CD4-positive, alpha-beta memory T cell (primary cell): ENCODE measurements at regions not wholly inside any gene's neighbourhood (a gene's known extent, or its start where the extent isn't known, plus 50 kb on each side); places are given as distances from the start of the nearest gene placed in this dataset.

Experiments
- CTCF ChIA-PET: fragments of 350-600 bp; sonication (Branson Sonifier 250); formaldehyde crosslinking; loops from one replicate; lab custom pipeline; 2021; ENCODE audit warnings: inconsistent platforms; ENCODE audit not compliant: partially characterized antibody; lab: Charles Lee
- POLR2A ChIA-PET: fragments of 350-600 bp; sonication (Branson Sonifier 250); formaldehyde crosslinking; loops from one replicate; lab custom pipeline; 2021; ENCODE audit not compliant: partially characterized antibody; lab: Charles Lee
- DNase-seq, 5 donors: peaks; one replicate each; pipeline versions ENCODE4 v3.0.0 to v3.0.0-alpha.2; 2020 to 2022; ENCODE audit warnings: mixed read lengths in 1 of 5
- H3K27ac ChIP-seq: one replicate; pipeline ENCODE4 v1.7.0; 2013; ENCODE audit warnings: low read depth, low read length
- H3K27me3 ChIP-seq: 2 replicates; pipeline ENCODE4 v1.7.0; 2013; ENCODE audit warnings: mild to moderate bottlenecking, low read length, moderate library complexity; ENCODE audit not compliant: insufficient read depth
- H3K36me3 ChIP-seq: 2 replicates; pipeline ENCODE4 v1.7.0; 2013; ENCODE audit warnings: mild to moderate bottlenecking, low read length, moderate library complexity; ENCODE audit not compliant: insufficient read depth
- H3K4me1 ChIP-seq: 2 replicates; pipeline ENCODE4 v1.7.0; 2013; ENCODE audit warnings: mild to moderate bottlenecking, low read length, moderate library complexity; ENCODE audit not compliant: insufficient read depth
- H3K4me3 ChIP-seq, 2 donors: one replicate each; pipeline ENCODE4 v1.7.0; 2013; ENCODE audit warnings: low read length in 2 of 2, mild to moderate bottlenecking in 1 of 2
- H3K9me3 ChIP-seq, 2 donors: one replicate each; pipeline ENCODE4 v1.7.0; 2013; ENCODE audit warnings: low read length in 2 of 2, control low read depth in 1 of 2; ENCODE audit not compliant: control insufficient read depth in 1 of 2
- H3K27ac Mint-ChIP-seq, 7 donors: one replicate each; pipeline ENCODE4 v1.8.0; 2020 to 2021; ENCODE audit warnings: mixed read lengths in 7 of 7, mild to moderate bottlenecking in 6 of 7, inconsistent platforms in 3 of 7, moderate library complexity in 3 of 7
- H3K27me3 Mint-ChIP-seq, 2 donors: one replicate each; pipeline ENCODE4 v1.8.0; 2020 to 2021; ENCODE audit warnings: mixed read lengths in 2 of 2
- H3K36me3 Mint-ChIP-seq, 2 donors: one replicate each; pipeline ENCODE4 v1.8.0; 2020 to 2021; ENCODE audit warnings: mixed read lengths in 2 of 2, inconsistent platforms in 1 of 2, mild to moderate bottlenecking in 1 of 2
- H3K4me1 Mint-ChIP-seq, 4 donors: one replicate each; pipeline ENCODE4 v1.8.0; 2020 to 2021; ENCODE audit warnings: mixed read lengths in 4 of 4, mild to moderate bottlenecking in 1 of 4
- H3K4me3 Mint-ChIP-seq, 8 donors: one replicate each; pipeline ENCODE4 v1.8.0; 2020 to 2021; ENCODE audit warnings: mixed read lengths in 8 of 8, mild to moderate bottlenecking in 7 of 8, moderate library complexity in 6 of 8, inconsistent platforms in 3 of 8
- H3K9me3 Mint-ChIP-seq, 8 donors: one replicate each; pipeline ENCODE4 v1.8.0; 2020 to 2021; ENCODE audit warnings: mixed read lengths in 8 of 8, mild to moderate bottlenecking in 5 of 8, inconsistent platforms in 3 of 8, moderate library complexity in 1 of 8
- intact Hi-C: fragments of 100-400 bp; cut with micrococcal nuclease; formaldehyde crosslinking; loops from one replicate; pipeline ENCODE4 v1.15.1; 2023

GRCh38 chr11:23023319-23023718 is 163.0 kb upstream of the CCDC179 start:
- Histone ChIP-seq H3K36me3 (no peaks in the 10 kb centered on the region), H3K27me3 (no peaks in the 10 kb centered on the region), H3K9me3 (no peaks in the 10 kb centered on the region), H3K4me1 (no peaks in the 10 kb centered on the region), H3K4me3 (no peak overlapping the region), H3K27ac (no peak overlapping the region)
- no peak overlapping the region for H3K4me3 Mint-ChIP-seq
- H3K4me1 Mint-ChIP-seq: no peaks in the 10 kb centered on the region
- no peaks in the 10 kb centered on the region for H3K36me3 Mint-ChIP-seq
- peaks cover 0 to 29% (median 3%) of the 10 kb centered on the region in 8 donors for H3K9me3 Mint-ChIP-seq
- peak overlapping the region in 1 of 7 donors; percentile 43 for H3K27ac Mint-ChIP-seq
- no peak for DNase-seq
- no peaks in the 10 kb centered on the region for H3K27me3 Mint-ChIP-seq
- POLR2A ChIA-PET: no interaction called here
- CTCF ChIA-PET: no interaction called here
- intact Hi-C loops: no loop called here

DNA sequence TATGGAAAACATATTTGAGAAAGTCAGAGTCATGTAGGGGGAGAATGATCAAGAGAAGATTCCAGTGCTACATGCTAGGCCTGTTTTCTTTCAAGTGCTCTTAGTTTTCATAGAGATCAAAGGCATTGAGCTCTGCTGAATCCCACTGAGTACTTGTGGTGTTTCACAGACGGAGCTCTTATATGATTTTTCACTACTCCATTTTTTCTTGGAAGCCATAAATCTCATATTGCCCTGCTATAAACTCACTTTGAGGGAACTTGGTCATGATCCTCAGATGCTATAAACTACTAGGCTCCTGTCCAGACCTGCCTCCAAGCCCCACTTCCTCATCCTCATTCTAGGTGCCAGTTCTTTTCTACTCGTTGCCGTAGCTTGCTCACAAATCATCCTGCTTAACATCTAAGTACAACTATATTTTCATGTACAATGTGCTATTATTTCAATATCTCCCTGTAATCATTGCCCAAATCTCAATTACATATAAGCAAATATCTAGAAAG is 180.8 kb upstream of the CCDC179 start:
- ChIA-PET CTCF (no interaction called here), POLR2A (no interaction called here)
- no peaks in the 10 kb centered on the region for H3K9me3 ChIP-seq
- intact Hi-C loops: no loop called here
- no peaks in the 10 kb centered on the region for H3K4me1 Mint-ChIP-seq
- H3K4me3 Mint-ChIP-seq: no peak overlapping the region
- H3K36me3 Mint-ChIP-seq: peaks cover 2 to 8% of the 10 kb centered on the region in 2 donors
- no peak overlapping the region for H3K27ac Mint-ChIP-seq
- H3K36me3 ChIP-seq: no peaks in the 10 kb centered on the region
- no peaks in the 10 kb centered on the region for H3K27me3 Mint-ChIP-seq
- no peak overlapping the region for H3K4me3 ChIP-seq
- no peaks in the 10 kb centered on the region for H3K4me1 ChIP-seq
- no peaks in the 10 kb centered on the region for H3K27me3 ChIP-seq
- no peak for DNase-seq
- no peak overlapping the region for H3K27ac ChIP-seq
- peaks cover 3 to 37% (median 31%) of the 10 kb centered on the region in 8 donors for H3K9me3 Mint-ChIP-seq

DNA sequence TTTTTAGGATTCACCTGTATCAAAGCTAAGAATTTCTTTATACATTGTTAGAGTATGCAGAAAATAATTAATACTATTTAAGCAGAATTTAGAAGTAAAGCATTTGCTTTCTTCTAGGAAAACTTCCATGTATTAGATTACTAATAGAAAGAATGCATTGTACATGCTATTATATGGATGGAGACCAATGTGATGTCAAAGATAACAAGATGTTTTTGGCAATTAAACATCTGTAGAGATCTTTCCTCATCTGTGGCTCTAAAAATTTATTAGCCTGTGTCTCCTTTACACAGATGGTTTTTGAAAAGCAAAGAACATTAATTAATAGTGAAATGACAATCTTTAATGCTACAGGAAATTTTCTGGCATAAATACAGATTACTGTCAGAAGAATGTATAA is 198.4 kb upstream of the CCDC179 start:
- Mint-ChIP-seq H3K27ac (no peak overlapping the region), H3K27me3 (no peaks in the 10 kb centered on the region), H3K4me1 (no peaks in the 10 kb centered on the region), H3K36me3 (no peaks in the 10 kb centered on the region), H3K9me3 (peaks cover 0 to 27% (median 9%) of the 10 kb centered on the region in 8 donors), H3K4me3 (no peak overlapping the region)
- H3K9me3 ChIP-seq: no peaks in the 10 kb centered on the region
- no peaks in the 10 kb centered on the region for H3K36me3 ChIP-seq
- ChIA-PET POLR2A (no interaction called here), CTCF (no interaction called here)
- DNase-seq: no peak
- no peaks in the 10 kb centered on the region for H3K27me3 ChIP-seq
- intact Hi-C loops: no loop called here
- H3K27ac ChIP-seq: no peak overlapping the region
- H3K4me3 ChIP-seq: no peak overlapping the region
- no peaks in the 10 kb centered on the region for H3K4me1 ChIP-seq

GRCh38 chr11:23063276-23063675 is 203.0 kb upstream of the CCDC179 start:
- no peaks in the 10 kb centered on the region for H3K4me1 ChIP-seq
- no peaks in the 10 kb centered on the region for H3K36me3 ChIP-seq
- H3K27me3 ChIP-seq: no peaks in the 10 kb centered on the region
- H3K9me3 ChIP-seq: no peaks in the 10 kb centered on the region
- no peak overlapping the region for H3K4me3 ChIP-seq
- POLR2A ChIA-PET: no interaction called here
- peaks cover 0 to 25% (median 14%) of the 10 kb centered on the region in 8 donors for H3K9me3 Mint-ChIP-seq
- no peak overlapping the region for H3K4me3 Mint-ChIP-seq
- no peak for DNase-seq
- no peaks in the 10 kb centered on the region for H3K27me3 Mint-ChIP-seq
- CTCF ChIA-PET: no interaction called here
- no peaks in the 10 kb centered on the region for H3K36me3 Mint-ChIP-seq
- H3K27ac ChIP-seq: no peak overlapping the region
- intact Hi-C loops: no loop called here
- no peaks in the 10 kb centered on the region for H3K4me1 Mint-ChIP-seq
- no peak overlapping the region for H3K27ac Mint-ChIP-seq

DNA sequence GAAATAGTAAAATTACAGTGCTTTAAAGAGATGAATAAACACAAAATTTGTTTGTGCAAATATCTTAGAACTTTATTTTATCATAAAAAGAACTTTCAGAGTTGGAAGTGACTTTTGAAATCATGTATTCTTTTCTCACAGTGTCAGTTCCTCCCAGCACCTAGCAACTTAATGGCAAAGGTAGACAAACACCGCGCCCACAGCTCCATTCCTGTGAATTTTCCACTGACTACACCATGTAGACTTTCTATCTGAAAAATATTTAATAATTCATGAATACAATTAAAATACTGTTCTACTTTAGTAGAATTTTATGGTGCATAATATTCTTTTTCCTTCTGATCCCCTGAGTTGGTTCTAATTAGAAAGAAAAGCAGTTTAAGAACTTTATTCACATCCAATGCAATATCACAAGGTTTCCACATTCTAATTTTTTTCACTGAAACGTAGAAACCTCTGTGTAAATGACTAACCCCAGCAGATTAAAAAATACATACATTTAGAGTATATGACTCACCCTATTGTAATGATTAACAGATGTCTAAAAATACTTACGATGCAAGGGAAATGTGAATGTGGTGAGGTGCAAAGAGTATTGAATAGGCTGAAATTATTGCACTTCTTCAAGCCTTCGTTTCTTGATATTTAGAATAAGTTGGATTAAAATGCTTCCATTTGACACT is 218.2 kb upstream of the CCDC179 start:
- no peaks in the 10 kb centered on the region for H3K4me1 Mint-ChIP-seq
- no peak for DNase-seq
- POLR2A ChIA-PET: no interaction called here
- no peak overlapping the region for H3K27ac ChIP-seq
- H3K4me1 ChIP-seq: no peaks in the 10 kb centered on the region
- CTCF ChIA-PET: no interaction called here
- H3K9me3 ChIP-seq: no peaks in the 10 kb centered on the region
- no peaks in the 10 kb centered on the region for H3K27me3 Mint-ChIP-seq
- intact Hi-C loops: no loop called here
- H3K9me3 Mint-ChIP-seq: peaks cover 2 to 39% (median 8%) of the 10 kb centered on the region in 8 donors
- H3K4me3 ChIP-seq: no peak overlapping the region
- H3K36me3 Mint-ChIP-seq: peaks cover 0 to 2% of the 10 kb centered on the region in 2 donors
- H3K36me3 ChIP-seq: no peaks in the 10 kb centered on the region
- H3K27me3 ChIP-seq: no peaks in the 10 kb centered on the region
- H3K4me3 Mint-ChIP-seq: no peak overlapping the region
- H3K27ac Mint-ChIP-seq: no peak overlapping the region

- Histone ChIP-seq H3K4me1 (no peaks in the 10 kb centered on the region), H3K4me3 (no peak overlapping the region), H3K9me3 (no peaks in the 10 kb centered on the region), H3K27ac (no peak overlapping the region), H3K36me3 (no peaks in the 10 kb centered on the region), H3K27me3 (no peaks in the 10 kb centered on the region)
- ChIA-PET POLR2A (no interaction called here), CTCF (no interaction called here)
- no peak overlapping the region for H3K27ac Mint-ChIP-seq
- no peaks in the 10 kb centered on the region for H3K4me1 Mint-ChIP-seq
- intact Hi-C loops: no loop called here
- peaks cover 0 to 33% (median 3%) of the 10 kb centered on the region in 8 donors for H3K9me3 Mint-ChIP-seq
- H3K27me3 Mint-ChIP-seq: no peaks in the 10 kb centered on the region
- DNase-seq: no peak
- no peaks in the 10 kb centered on the region for H3K36me3 Mint-ChIP-seq
- no peak overlapping the region for H3K4me3 Mint-ChIP-seq
Measured at GRCh38 chr11:23079382-23079813, 219.1 kb upstream of the CCDC179 start.

- H3K27me3 Mint-ChIP-seq: no peaks in the 10 kb centered on the region
- CTCF ChIA-PET: no interaction called here
- H3K27ac Mint-ChIP-seq: no peak overlapping the region
- no peak overlapping the region for H3K4me3 Mint-ChIP-seq
- H3K9me3 Mint-ChIP-seq: peaks cover 0 to 20% (median 5%) of the 10 kb centered on the region in 8 donors
- H3K36me3 Mint-ChIP-seq: no peaks in the 10 kb centered on the region
- H3K4me1 Mint-ChIP-seq: no peaks in the 10 kb centered on the region
- Histone ChIP-seq H3K4me3 (no peak overlapping the region), H3K4me1 (no peaks in the 10 kb centered on the region), H3K9me3 (no peaks in the 10 kb centered on the region), H3K27ac (no peak overlapping the region), H3K36me3 (no peaks in the 10 kb centered on the region), H3K27me3 (no peaks in the 10 kb centered on the region)
- DNase-seq: no peak
- intact Hi-C loops: no loop called here
- POLR2A ChIA-PET: no interaction called here
Measured at GRCh38 chr11:23087407-23087806, 227.1 kb upstream of the CCDC179 start.
